ENCODE measurements at regions not wholly inside any gene's neighbourhood (a gene's known extent, or its start where the extent isn't known, plus 50 kb on each side); places are given as distances from the start of the nearest gene placed in this dataset.

DNA sequence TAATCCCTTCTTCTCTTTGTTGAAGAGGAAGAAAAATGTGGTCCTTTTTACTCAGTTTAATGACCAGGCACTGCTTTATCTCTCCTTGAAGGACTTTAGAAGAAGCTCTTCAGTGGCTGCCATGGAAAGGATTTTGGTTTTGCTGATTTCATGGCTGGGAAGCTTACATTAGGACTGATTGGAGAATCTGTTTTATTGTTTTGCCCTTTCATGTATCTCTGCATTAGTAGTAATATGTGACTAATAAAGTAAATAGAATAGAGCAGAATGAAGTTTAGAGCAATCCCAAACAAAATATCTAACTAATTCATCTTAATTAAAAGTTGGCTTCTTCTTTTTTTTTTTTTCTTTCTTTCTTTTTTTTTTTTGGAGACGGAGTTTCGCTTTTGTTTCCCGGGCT is 502.9 kb downstream of the HAO1 start:
- DNase-seq (ENCODE audit: low read depth in 1 of 2, low spot score in 1 of 2), result no peak
- peak; percentile 23 for FAIRE-seq
- Histone ChIP-seq H3K4me2 (no peak overlapping the region), H3K27ac (no peak overlapping the region), H3K4me3 (no peak overlapping the region), H3K9me3 (peaks cover 3% of the 10 kb centered on the region; the same call in 1 of the 3 replicates), H3K4me1 (no peaks in the 10 kb centered on the region)
- CTCF ChIA-PET, result no interaction called here
- POLR2A ChIA-PET, result no interaction called here
- WGBS (ENCODE audit: missing lambda C conversion rate), result 73% methylated on average over 3 of the region's 3 CpGs
- no peak for TF ChIP-seq HDAC2 (IDR thresholded peaks at IDR 0.05)
- TF ChIP-seq CEBPB (IDR thresholded peaks at IDR 0.05), result no peak
- TF ChIP-seq ZNF302 (CRISPR knock-in tag; IDR thresholded peaks at IDR 0.05), result no peak
- no peak for TF ChIP-seq ATOH8 (CRISPR knock-in tag; IDR thresholded peaks at IDR 0.05; ENCODE audit: low read depth)
- TF ChIP-seq CTCF (IDR thresholded peaks at IDR 0.05), result no peak
- ATAC-seq, result no peak

- 13% methylated on average over 1 of the region's 1 CpG for WGBS (ENCODE audit: missing lambda C conversion rate)
- H3K4me3 ChIP-seq, result no peak overlapping the region
- H3K4me2 ChIP-seq, result no peak overlapping the region
- POLR2A ChIA-PET, result no interaction called here
- H3K4me1 ChIP-seq, result no peaks in the 10 kb centered on the region
- FAIRE-seq (no peak), ATAC-seq (no peak), DNase-seq (ENCODE audit: low read depth in 1 of 2, low spot score in 1 of 2) (no peak)
- no peak overlapping the region for H3K27ac ChIP-seq
- H3K9me3 ChIP-seq, result no peaks in the 10 kb centered on the region
- TF ChIP-seq SREBF2 (IDR thresholded peaks at IDR 0.05) (no peak), CEBPB (IDR thresholded peaks at IDR 0.05) (no peak), MAZ (IDR thresholded peaks at IDR 0.05; ENCODE audit: borderline replicate concordance, low read depth, low read length) (no peak), EHMT2 (IDR thresholded peaks at IDR 0.05; ENCODE audit: low read depth) (no peak), ELK1 (IDR thresholded peaks at IDR 0.05; ENCODE audit: low read depth, low read length) (no peak), MAX (IDR thresholded peaks at IDR 0.05) (no peak), RFX5 (IDR thresholded peaks at IDR 0.05) (no peak)
- CTCF ChIA-PET, result interaction anchor here (0.6 kb wide), 1 partner anchor 8 kb away, joined by 3 read pairs; no protein-coding TSS in a partner anchor
Measured at GRCh38 chr20:7449269-7449668, 491.0 kb downstream of the HAO1 start.

DNA sequence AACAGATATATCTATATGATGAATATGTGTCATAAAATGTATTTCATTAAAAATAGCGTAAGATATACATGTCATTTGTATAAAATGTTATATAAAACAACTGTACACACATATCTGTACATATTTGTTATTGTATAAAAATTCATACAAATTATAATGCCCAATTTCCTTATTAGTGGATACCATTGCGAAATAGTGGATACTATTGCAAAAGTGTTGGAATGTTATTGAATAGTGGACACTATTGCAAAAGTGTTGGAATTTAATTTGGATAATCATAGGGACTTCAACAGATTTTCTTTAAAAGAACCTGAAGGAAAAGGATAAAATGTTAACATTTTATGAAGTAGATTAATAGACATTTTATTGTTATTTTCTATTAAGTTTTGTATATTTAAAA is 487.4 kb downstream of the HAO1 start:
- 29% methylated on average over 2 of the region's 2 CpGs for WGBS (ENCODE audit: missing lambda C conversion rate)
- FAIRE-seq (no peak), DNase-seq (ENCODE audit: low read depth in 1 of 2, low spot score in 1 of 2) (no peak), ATAC-seq (no peak)
- ChIA-PET CTCF (no interaction called here), POLR2A (no interaction called here)
- H3K9me3 ChIP-seq, result peaks cover 2% of the 10 kb centered on the region; the same call in 1 of the 3 replicates
- H3K4me3 ChIP-seq, result no peak overlapping the region
- no peak overlapping the region for H3K4me2 ChIP-seq
- no peak for TF ChIP-seq ZC3H11A (IDR thresholded peaks at IDR 0.05)
- no peaks in the 10 kb centered on the region for H3K4me1 ChIP-seq
- H3K27ac ChIP-seq, result no peak overlapping the region

DNA sequence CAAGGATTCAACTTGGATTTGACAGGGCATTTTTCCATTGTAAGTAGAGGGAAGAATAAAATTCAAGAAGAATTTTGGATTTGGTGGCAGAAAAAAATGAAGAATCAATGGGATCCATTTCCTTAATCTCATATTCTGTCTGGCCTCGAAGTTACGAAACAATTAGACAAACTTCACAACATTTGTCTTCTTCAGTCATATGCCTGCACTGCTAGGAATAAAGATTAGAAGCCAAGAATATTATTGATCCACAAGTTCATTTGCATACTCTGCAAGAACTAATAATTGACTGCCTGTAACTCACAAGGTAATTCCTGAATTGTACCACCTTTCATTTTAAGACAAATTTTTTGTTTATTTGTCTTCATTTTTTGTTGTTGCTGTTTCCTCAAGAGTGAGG is 486.2 kb downstream of the HAO1 start:
- CTCF ChIA-PET, result no interaction called here
- 14% methylated on average over 2 of the region's 2 CpGs for WGBS (ENCODE audit: missing lambda C conversion rate)
- Histone ChIP-seq H3K4me3 (no peak overlapping the region), H3K9me3 (peaks cover 2% of the 10 kb centered on the region; the same call in 1 of the 3 replicates), H3K4me1 (no peaks in the 10 kb centered on the region), H3K27ac (no peak overlapping the region), H3K4me2 (no peak overlapping the region)
- POLR2A ChIA-PET, result no interaction called here
- ATAC-seq, result no peak
- no peak for DNase-seq (ENCODE audit: low read depth in 1 of 2, low spot score in 1 of 2)
- FAIRE-seq, result no peak
- TF ChIP-seq CTCF (IDR thresholded peaks at IDR 0.05) (no peak), ATOH8 (CRISPR knock-in tag; IDR thresholded peaks at IDR 0.05; ENCODE audit: low read depth) (no peak), ESRRA (IDR thresholded peaks at IDR 0.05; ENCODE audit: borderline replicate concordance, low read length) (no peak), JUN (IDR thresholded peaks at IDR 0.05) (no peak), TP53 (CRISPR knock-in tag; IDR thresholded peaks at IDR 0.05) (no peak), KDM5A (IDR thresholded peaks at IDR 0.05) (no peak), MAFK (IDR thresholded peaks at IDR 0.05; ENCODE audit: partially characterized antibody) (no peak), BHLHE40 (IDR thresholded peaks at IDR 0.05; ENCODE audit: low read depth, low read length) (no peak), EHF (CRISPR knock-in tag; IDR thresholded peaks at IDR 0.05) (no peak), MAX (IDR thresholded peaks at IDR 0.05) (no peak), FOSL2 (IDR thresholded peaks at IDR 0.05) (no peak), FOSL2 (CRISPR knock-in tag; IDR thresholded peaks at IDR 0.05) (no peak)
- TF ChIP-seq, protein P1, sequence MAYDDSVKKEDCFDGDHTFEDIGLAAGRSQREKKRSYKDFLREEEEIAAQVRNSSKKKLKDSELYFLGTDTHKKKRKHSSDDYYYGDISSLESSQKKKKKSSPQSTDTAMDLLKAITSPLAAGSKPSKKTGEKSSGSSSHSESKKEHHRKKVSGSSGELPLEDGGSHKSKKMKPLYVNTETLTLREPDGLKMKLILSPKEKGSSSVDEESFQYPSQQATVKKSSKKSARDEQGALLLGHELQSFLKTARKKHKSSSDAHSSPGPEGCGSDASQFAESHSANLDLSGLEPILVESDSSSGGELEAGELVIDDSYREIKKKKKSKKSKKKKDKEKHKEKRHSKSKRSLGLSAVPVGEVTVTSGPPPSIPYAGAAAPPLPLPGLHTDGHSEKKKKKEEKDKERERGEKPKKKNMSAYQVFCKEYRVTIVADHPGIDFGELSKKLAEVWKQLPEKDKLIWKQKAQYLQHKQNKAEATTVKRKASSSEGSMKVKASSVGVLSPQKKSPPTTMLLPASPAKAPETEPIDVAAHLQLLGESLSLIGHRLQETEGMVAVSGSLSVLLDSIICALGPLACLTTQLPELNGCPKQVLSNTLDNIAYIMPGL (CRISPR knock-in tag; IDR thresholded peaks at IDR 0.05; ENCODE audit: borderline replicate concordance), result no peak

All from A549 (cell line).